HepG2 (cell line): ENCODE measurements at regions not wholly inside any gene's neighbourhood (a gene's known extent, or its start where the extent isn't known, plus 50 kb on each side); places are given as distances from the start of the nearest gene placed in this dataset.

Experiments
- ATAC-seq: fragments of 200-7000 bp; cut with Tn5 transposase; 3 replicates; pipeline ENCODE4 v1.9.1; 2020; ENCODE audit warnings: mild to moderate bottlenecking, moderate library complexity
- BruUV-seq: library from RNA; stranded (reverse); fragments of 400-500 nt; replicated peaks from 2 replicates; lab custom pipeline; 2021; lab: Mats Ljungman, UMichigan
- CTCF ChIA-PET: fragments of 300-600 bp; formaldehyde crosslinking; extraction: SDS; loops from one replicate; lab custom pipeline; 2021; ENCODE audit warnings: low total read pairs, inconsistent platforms, low intra/inter-chr PET ratio; lab: Yijun Ruan, JAX
- POLR2A ChIA-PET: fragments of 350-600 bp; sonication (Branson Sonifier 250); formaldehyde crosslinking; loops from one replicate; lab custom pipeline; 2020; ENCODE audit warnings: antibody characterized with exemption, inconsistent platforms; lab: Yijun Ruan, JAX
- DNase-seq: peaks from one replicate; pipeline ENCODE4 v3.0.0-alpha.2; 2015; ENCODE audit warnings: low spot score
- FAIRE-seq: peaks from 3 replicates; lab custom pipeline; 2011; peaks lifted over from hg19 to GRCh38; lab: Jason Lieb, UNC
- H2AFZ ChIP-seq: one replicate; pipeline ENCODE4 v1.6.1; 2011; ENCODE audit warnings: low read length, inconsistent platforms
- H3K27ac ChIP-seq: fragments of 300-600 bp; 3 replicates; pipeline ENCODE4 v1.8.0; 2011; ENCODE audit warnings: mixed run types, mild to moderate bottlenecking, mixed read lengths, low read length, inconsistent platforms; ENCODE audit not compliant: insufficient read depth; ENCODE audit errors: extremely low read length
- H3K27me3 ChIP-seq, 2 experiments: fragments of 200-600 bp in 1 of 2; 2 replicates in 1 of 2; 3 replicates in 1 of 2; pipeline versions ENCODE4 v1.6.0 to v1.8.0; 2011; ENCODE audit warnings: low read length in 2 of 2, mild to moderate bottlenecking in 2 of 2, moderate library complexity in 2 of 2, inconsistent platforms in 1 of 2; ENCODE audit not compliant: insufficient read depth in 2 of 2, control insufficient read depth in 1 of 2
- H3K36me3 ChIP-seq, 2 experiments: fragments of 200-600 bp in 1 of 2; replicated peaks in 1 of 2; 2 replicates in 1 of 2; 3 replicates in 1 of 2; pipeline versions ENCODE4 v1.5.1 to v1.8.0; 2011; ENCODE audit warnings: low read length in 2 of 2, inconsistent platforms in 1 of 2; ENCODE audit not compliant: insufficient read depth in 2 of 2, control insufficient read depth in 1 of 2
- H3K4me1 ChIP-seq: 2 replicates; pipeline ENCODE4 v1.5.1; 2012; ENCODE audit warnings: low read length, inconsistent platforms; ENCODE audit not compliant: insufficient read depth
- H3K4me2 ChIP-seq: 2 replicates; pipeline ENCODE4 v1.6.0; 2011; ENCODE audit warnings: low read depth, low read length, inconsistent platforms
- H3K4me3 ChIP-seq, 3 experiments: fragments of 200-600 bp in 1 of 3; sonication (generic), shearing (Covaris generic) in 1 of 3; replicated peaks in 1 of 3; 2 replicates each; pipeline ENCODE4 v1.5.1; 2011 to 2016; ENCODE audit warnings: low read length in 3 of 3, inconsistent platforms in 2 of 3, low read depth in 2 of 3, mild to moderate bottlenecking in 2 of 3, control low read depth in 1 of 3, mixed read lengths in 1 of 3; ENCODE audit not compliant: insufficient read depth in 1 of 3
- H3K79me2 ChIP-seq: one replicate; pipeline ENCODE4 v1.6.1; 2011; ENCODE audit warnings: low read length, inconsistent platforms; ENCODE audit not compliant: insufficient read depth
- H3K9ac ChIP-seq: 2 replicates; pipeline ENCODE4 v1.6.0; 2011; ENCODE audit warnings: mild to moderate bottlenecking, low read depth, low read length, inconsistent platforms; ENCODE audit not compliant: insufficient read depth
- H3K9me3 ChIP-seq: 2 replicates; pipeline ENCODE4 v1.5.1; 2012; ENCODE audit warnings: mild to moderate bottlenecking, low read length
- H4K20me1 ChIP-seq: 2 replicates; pipeline ENCODE4 v1.6.0; 2011; ENCODE audit warnings: inconsistent platforms, mild to moderate bottlenecking, low read length, moderate library complexity; ENCODE audit not compliant: insufficient read depth
- CENPT ChIP-seq: sonication (generic); formaldehyde crosslinking; IDR thresholded peaks from 2 replicates; pipeline ENCODE4 v1.8.0; 2022; ENCODE audit warnings: low read depth, mild to moderate bottlenecking, moderate library complexity, missing genetic modification reagents
- CHCHD3 ChIP-seq: sonication (generic); formaldehyde crosslinking; IDR thresholded peaks from 2 replicates; pipeline ENCODE4 v1.8.0; 2022; ENCODE audit warnings: mild to moderate bottlenecking, missing genetic modification reagents, moderate library complexity
- HMG20B ChIP-seq: conservative IDR thresholded peaks from 2 replicates; pipeline ENCODE4 v1.6.1; 2016; ENCODE audit warnings: missing genetic modification reagents, missing compliant biosample characterization
- HOXA5 ChIP-seq: sonication (generic); formaldehyde crosslinking; IDR thresholded peaks from 2 replicates; pipeline ENCODE4 v1.4.0; 2020; ENCODE audit warnings: missing genetic modification reagents
- KDM5A ChIP-seq: fragments of 200-600 bp; sonication (generic); IDR thresholded peaks from 2 replicates; pipeline ENCODE4 v1.7.0; 2018; ENCODE audit warnings: antibody characterized with exemption, mild to moderate bottlenecking, low read length, borderline replicate concordance
- PPARG ChIP-seq: conservative IDR thresholded peaks from 2 replicates; pipeline ENCODE4 v1.6.1; 2016; ENCODE audit warnings: missing biosample characterization, missing genetic modification reagents
- RFX1 ChIP-seq: fragments of 450-650 bp; IDR thresholded peaks from 2 replicates; pipeline ENCODE4 v1.6.1; 2017
- SP5 ChIP-seq: IDR thresholded peaks from 2 replicates; pipeline ENCODE4 v1.6.1; 2016; ENCODE audit warnings: low read depth, borderline replicate concordance
- ZMYM4 ChIP-seq: sonication (generic); formaldehyde crosslinking; IDR thresholded peaks from 2 replicates; pipeline ENCODE4 v1.8.1; 2023; ENCODE audit warnings: mild to moderate bottlenecking, missing genetic modification reagents
- ZNF143 ChIP-seq: sonication (generic); formaldehyde crosslinking; IDR thresholded peaks from 2 replicates; pipeline ENCODE4 v1.4.0; 2020; ENCODE audit warnings: missing genetic modification reagents
- ZNF230 ChIP-seq: sonication (generic); formaldehyde crosslinking; IDR thresholded peaks from 2 replicates; pipeline ENCODE4 v1.4.0; 2020; ENCODE audit warnings: mild to moderate bottlenecking, missing genetic modification reagents
- WGBS: methylation state at CpG from one replicate; pipeline ENCODE4 v1.1.6; 2017; ENCODE audit warnings: low lambda C conversion rate; 5-methylcytosine and 5-hydroxymethylcytosine counted together
- in situ Hi-C: cut with HindIII; loops from 2 replicates; pipeline ENCODE4 v1.10.0; 2017; ENCODE audit warnings: low pct_unique_long_range_greater_than_20kb; ENCODE audit not compliant: extremely low pct_ligation_motif_present
- intact Hi-C: fragments of 100-400 bp; cut with micrococcal nuclease; formaldehyde crosslinking; loops from one replicate; pipeline ENCODE4 v1.10.0; 2022; ENCODE audit not compliant: unreplicated experiment
- TF ChIP-seq, protein P1 (sequence below): sonication (generic); formaldehyde crosslinking; conservative IDR thresholded peaks from 2 replicates; pipeline ENCODE4 v1.8.0; 2022; ENCODE audit warnings: low read depth, missing genetic modification reagents
- TF ChIP-seq, protein P2 (sequence below): sonication (generic); formaldehyde crosslinking; IDR thresholded peaks from 2 replicates; pipeline ENCODE4 v1.9.0; 2021; ENCODE audit warnings: missing genetic modification reagents, mild to moderate bottlenecking, borderline replicate concordance
- TF ChIP-seq, protein P3 (sequence below), 2 experiments: sonication (generic) in 1 of 2; formaldehyde crosslinking in 1 of 2; IDR thresholded peaks; 2 replicates each; pipeline versions ENCODE4 v1.5.1 to v1.6.1; 2011 to 2020; ENCODE audit warnings: borderline replicate concordance in 1 of 2, low read depth in 1 of 2, low read length in 1 of 2, mild to moderate bottlenecking in 1 of 2, missing genetic modification reagents in 1 of 2, moderate library complexity in 1 of 2

DNA sequence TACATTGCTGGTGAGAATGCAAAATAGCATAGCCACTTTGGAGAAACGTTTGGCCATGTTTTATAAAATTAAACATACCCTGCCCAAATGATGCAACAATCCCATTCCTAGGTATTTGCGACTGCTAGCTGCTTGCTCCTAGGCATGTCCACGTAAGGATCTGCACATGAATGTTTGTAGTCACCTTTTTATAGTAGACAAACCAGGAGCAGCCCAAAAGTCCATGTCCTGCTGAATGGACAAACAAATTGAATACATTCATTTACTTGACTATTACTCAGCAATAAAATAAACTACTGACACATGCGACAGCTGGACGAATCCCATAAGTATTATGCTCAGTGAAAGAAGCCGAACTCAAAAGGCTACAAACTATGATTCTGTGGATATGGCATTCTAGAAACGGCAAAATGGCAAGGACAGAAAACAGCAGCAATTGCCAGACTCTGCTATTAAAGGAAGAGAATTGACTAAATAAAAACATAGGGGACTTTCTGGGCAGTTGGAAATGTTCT lies 161.9 kb upstream of the GALNT2 start:
- H3K4me3 ChIP-seq: no peak overlapping the region
- WGBS: 20% methylated on average over 7 of the region's 7 CpGs
- no peak for DNase-seq
- no peaks in the 10 kb centered on the region for H3K4me1 ChIP-seq
- FAIRE-seq: no peak
- ChIA-PET POLR2A (no interaction called here), CTCF (no interaction called here)
- no peaks in the 10 kb centered on the region for H4K20me1 ChIP-seq
- no peak for ATAC-seq
- in situ Hi-C loops (no loop called here), intact Hi-C loops (no loop called here)
- H3K27me3 ChIP-seq: peaks cover 0 to 3% of the 10 kb centered on the region in 2 experiments; a peak in 1 of 5 replicates
- H2AFZ ChIP-seq: no peak overlapping the region
- H3K27ac ChIP-seq: no peak overlapping the region
- H3K4me2 ChIP-seq: no peak overlapping the region
- BruUV-seq: no TSS peak
- no peaks in the 10 kb centered on the region for H3K79me2 ChIP-seq
- TF ChIP-seq, protein P1, sequence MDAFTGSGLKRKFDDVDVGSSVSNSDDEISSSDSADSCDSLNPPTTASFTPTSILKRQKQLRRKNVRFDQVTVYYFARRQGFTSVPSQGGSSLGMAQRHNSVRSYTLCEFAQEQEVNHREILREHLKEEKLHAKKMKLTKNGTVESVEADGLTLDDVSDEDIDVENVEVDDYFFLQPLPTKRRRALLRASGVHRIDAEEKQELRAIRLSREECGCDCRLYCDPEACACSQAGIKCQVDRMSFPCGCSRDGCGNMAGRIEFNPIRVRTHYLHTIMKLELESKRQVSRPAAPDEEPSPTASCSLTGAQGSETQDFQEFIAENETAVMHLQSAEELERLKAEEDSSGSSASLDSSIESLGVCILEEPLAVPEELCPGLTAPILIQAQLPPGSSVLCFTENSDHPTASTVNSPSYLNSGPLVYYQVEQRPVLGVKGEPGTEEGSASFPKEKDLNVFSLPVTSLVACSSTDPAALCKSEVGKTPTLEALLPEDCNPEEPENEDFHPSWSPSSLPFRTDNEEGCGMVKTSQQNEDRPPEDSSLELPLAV: no peak
- H3K9ac ChIP-seq: no peak overlapping the region
- H3K9me3 ChIP-seq: no peaks in the 10 kb centered on the region
- H3K36me3 ChIP-seq: no peaks in the 10 kb centered on the region

DNA sequence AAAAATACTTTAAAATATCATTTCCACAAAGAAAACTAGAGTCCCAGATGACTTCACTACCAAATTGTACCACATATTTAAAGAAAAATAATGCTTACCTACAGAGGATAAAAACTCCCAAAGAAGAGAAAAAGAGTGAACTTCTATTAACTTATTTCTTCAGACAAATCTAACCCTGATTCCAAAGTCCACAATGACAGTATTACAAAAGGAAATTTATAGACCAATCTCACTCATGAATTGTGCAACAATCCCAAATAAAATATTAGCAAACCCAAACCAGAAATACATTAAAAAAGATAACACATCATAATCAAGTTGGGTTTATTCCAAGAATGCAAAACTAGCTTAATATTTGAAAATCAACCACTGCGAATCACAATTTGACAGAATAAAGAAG lies 161.4 kb upstream of the GALNT2 start:
- Histone ChIP-seq H4K20me1 (no peaks in the 10 kb centered on the region), H3K27me3 (peaks cover 0 to 3% of the 10 kb centered on the region in 2 experiments; a peak in 1 of 5 replicates), H3K9ac (no peak overlapping the region), H2AFZ (no peak overlapping the region), H3K36me3 (no peaks in the 10 kb centered on the region), H3K4me3 (no peak overlapping the region), H3K79me2 (no peaks in the 10 kb centered on the region), H3K9me3 (no peaks in the 10 kb centered on the region), H3K27ac (no peak overlapping the region), H3K4me1 (no peaks in the 10 kb centered on the region), H3K4me2 (no peak overlapping the region)
- TF ChIP-seq CHCHD3 (CRISPR knock-in tag): no peak
- TF ChIP-seq SP5: no peak
- TF ChIP-seq, protein P2, sequence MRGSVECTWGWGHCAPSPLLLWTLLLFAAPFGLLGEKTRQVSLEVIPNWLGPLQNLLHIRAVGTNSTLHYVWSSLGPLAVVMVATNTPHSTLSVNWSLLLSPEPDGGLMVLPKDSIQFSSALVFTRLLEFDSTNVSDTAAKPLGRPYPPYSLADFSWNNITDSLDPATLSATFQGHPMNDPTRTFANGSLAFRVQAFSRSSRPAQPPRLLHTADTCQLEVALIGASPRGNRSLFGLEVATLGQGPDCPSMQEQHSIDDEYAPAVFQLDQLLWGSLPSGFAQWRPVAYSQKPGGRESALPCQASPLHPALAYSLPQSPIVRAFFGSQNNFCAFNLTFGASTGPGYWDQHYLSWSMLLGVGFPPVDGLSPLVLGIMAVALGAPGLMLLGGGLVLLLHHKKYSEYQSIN (CRISPR knock-in tag): no peak
- no peak for TF ChIP-seq ZNF143
- no peak for TF ChIP-seq KDM5A
- TF ChIP-seq RFX1: no peak
- no peak for TF ChIP-seq CENPT (CRISPR knock-in tag)
- no peak for TF ChIP-seq HOXA5 (CRISPR knock-in tag)
- no peak for TF ChIP-seq PPARG (CRISPR knock-in tag)
- no peak for TF ChIP-seq ZMYM4 (CRISPR knock-in tag)
- TF ChIP-seq ZNF230 (CRISPR knock-in tag): no peak
- TF ChIP-seq, protein P3, sequence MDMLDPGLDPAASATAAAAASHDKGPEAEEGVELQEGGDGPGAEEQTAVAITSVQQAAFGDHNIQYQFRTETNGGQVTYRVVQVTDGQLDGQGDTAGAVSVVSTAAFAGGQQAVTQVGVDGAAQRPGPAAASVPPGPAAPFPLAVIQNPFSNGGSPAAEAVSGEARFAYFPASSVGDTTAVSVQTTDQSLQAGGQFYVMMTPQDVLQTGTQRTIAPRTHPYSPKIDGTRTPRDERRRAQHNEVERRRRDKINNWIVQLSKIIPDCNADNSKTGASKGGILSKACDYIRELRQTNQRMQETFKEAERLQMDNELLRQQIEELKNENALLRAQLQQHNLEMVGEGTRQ (IDR thresholded peaks at IDR 0.05; ENCODE audit: low read depth, low read length): no peak
- TF ChIP-seq, protein P3 (CRISPR knock-in tag; IDR thresholded peaks at IDR 0.05; ENCODE audit: borderline replicate concordance): no peak
- TF ChIP-seq HMG20B (CRISPR knock-in tag): no peak
- no TSS peak for BruUV-seq
- no peak for FAIRE-seq
- POLR2A ChIA-PET: no interaction called here
- no peak for DNase-seq
- no peak for ATAC-seq
- intact Hi-C loops: no loop called here
- WGBS: 23% methylated on average over 1 of the region's 1 CpG
- in situ Hi-C loops: no loop called here
- CTCF ChIA-PET: no interaction called here
